Naive thymus-derived CD4-positive, alpha-beta T cell (primary cell): ENCODE measurements at regions not wholly inside any gene's neighbourhood (a gene's known extent, or its start where the extent isn't known, plus 50 kb on each side); places are given as distances from the start of the nearest gene placed in this dataset.

Source experiments
- ATAC-seq: fragments of 150-1000 bp; cut with Tn5 transposase; 2 replicates; pipeline ENCODE4 v1.10.0; 2021; ENCODE audit warnings: mild to moderate bottlenecking, moderate library complexity
- CTCF ChIA-PET: fragments of 350-600 bp; sonication (Branson Sonifier 250); formaldehyde crosslinking; loops from one replicate; lab custom pipeline; 2021; ENCODE audit warnings: antibody characterized with exemption; lab: Charles Lee
- POLR2A ChIA-PET: fragments of 350-600 bp; sonication (Branson Sonifier 250); formaldehyde crosslinking; loops from one replicate; lab custom pipeline; 2021; ENCODE audit warnings: antibody characterized with exemption, inconsistent platforms; lab: Charles Lee
- DNase-seq, 9 donors: peaks; one replicate each; pipeline versions ENCODE4 v3.0.0 to v3.0.0-alpha.2; 2020 to 2022; ENCODE audit warnings: mixed read lengths in 1 of 9
- H3K27ac ChIP-seq: one replicate; pipeline ENCODE4 v1.7.0; 2013; ENCODE audit warnings: mild to moderate bottlenecking, low read depth, low read length, moderate library complexity
- H3K27me3 ChIP-seq, 2 donors: one replicate each; pipeline ENCODE4 v1.7.0; 2013; ENCODE audit warnings: low read length in 2 of 2, mild to moderate bottlenecking in 2 of 2, moderate library complexity in 2 of 2; ENCODE audit not compliant: control insufficient read depth in 2 of 2, insufficient read depth in 2 of 2
- H3K36me3 ChIP-seq, 3 experiments: 1 replicate in 2 of 3; 2 replicates in 1 of 3; pipeline ENCODE4 v1.7.0; 2013; ENCODE audit warnings: low read length in 3 of 3, mild to moderate bottlenecking in 3 of 3, moderate library complexity in 1 of 3; ENCODE audit not compliant: insufficient read depth in 3 of 3, control insufficient read depth in 2 of 3
- H3K4me1 ChIP-seq, 2 donors: one replicate each; pipeline ENCODE4 v1.7.0; 2013; ENCODE audit warnings: low read length in 2 of 2, mild to moderate bottlenecking in 2 of 2, moderate library complexity in 1 of 2; ENCODE audit not compliant: control insufficient read depth in 2 of 2, insufficient read depth in 2 of 2
- H3K4me3 ChIP-seq: 2 replicates; pipeline ENCODE4 v1.7.0; 2013; ENCODE audit warnings: mild to moderate bottlenecking, low read length
- H3K9me3 ChIP-seq, 3 experiments: 1 replicate in 2 of 3; 2 replicates in 1 of 3; pipeline ENCODE4 v1.7.0; 2013; ENCODE audit warnings: low read length in 3 of 3; ENCODE audit not compliant: control insufficient read depth in 2 of 3
- H3K27ac Mint-ChIP-seq, 9 donors: one replicate each; pipeline ENCODE4 v1.8.0; 2020 to 2022; ENCODE audit warnings: mixed read lengths in 9 of 9, mild to moderate bottlenecking in 8 of 9, moderate library complexity in 5 of 9, inconsistent platforms in 2 of 9
- H3K27me3 Mint-ChIP-seq, 5 donors: one replicate each; pipeline ENCODE4 v1.8.0; 2021 to 2022; ENCODE audit warnings: mixed read lengths in 5 of 5, mild to moderate bottlenecking in 1 of 5
- H3K36me3 Mint-ChIP-seq, 5 donors: one replicate each; pipeline ENCODE4 v1.8.0; 2020 to 2022; ENCODE audit warnings: mixed read lengths in 5 of 5, mild to moderate bottlenecking in 3 of 5, inconsistent platforms in 1 of 5
- H3K4me1 Mint-ChIP-seq, 7 donors: one replicate each; pipeline ENCODE4 v1.8.0; 2020 to 2022; ENCODE audit warnings: mixed read lengths in 7 of 7, mild to moderate bottlenecking in 3 of 7, inconsistent platforms in 1 of 7
- H3K4me3 Mint-ChIP-seq, 10 donors: one replicate each; pipeline ENCODE4 v1.8.0; 2020 to 2022; ENCODE audit warnings: mild to moderate bottlenecking in 10 of 10, mixed read lengths in 10 of 10, moderate library complexity in 6 of 10, inconsistent platforms in 2 of 10
- H3K9me3 Mint-ChIP-seq, 11 donors: one replicate each; pipeline ENCODE4 v1.8.0; 2020 to 2022; ENCODE audit warnings: mixed read lengths in 11 of 11, mild to moderate bottlenecking in 4 of 11, inconsistent platforms in 1 of 11, moderate library complexity in 1 of 11
- intact Hi-C, 2 donors: fragments of 100-400 bp; cut with micrococcal nuclease; formaldehyde crosslinking; loops; one replicate each; pipeline ENCODE4 v1.15.1; 2023

DNA sequence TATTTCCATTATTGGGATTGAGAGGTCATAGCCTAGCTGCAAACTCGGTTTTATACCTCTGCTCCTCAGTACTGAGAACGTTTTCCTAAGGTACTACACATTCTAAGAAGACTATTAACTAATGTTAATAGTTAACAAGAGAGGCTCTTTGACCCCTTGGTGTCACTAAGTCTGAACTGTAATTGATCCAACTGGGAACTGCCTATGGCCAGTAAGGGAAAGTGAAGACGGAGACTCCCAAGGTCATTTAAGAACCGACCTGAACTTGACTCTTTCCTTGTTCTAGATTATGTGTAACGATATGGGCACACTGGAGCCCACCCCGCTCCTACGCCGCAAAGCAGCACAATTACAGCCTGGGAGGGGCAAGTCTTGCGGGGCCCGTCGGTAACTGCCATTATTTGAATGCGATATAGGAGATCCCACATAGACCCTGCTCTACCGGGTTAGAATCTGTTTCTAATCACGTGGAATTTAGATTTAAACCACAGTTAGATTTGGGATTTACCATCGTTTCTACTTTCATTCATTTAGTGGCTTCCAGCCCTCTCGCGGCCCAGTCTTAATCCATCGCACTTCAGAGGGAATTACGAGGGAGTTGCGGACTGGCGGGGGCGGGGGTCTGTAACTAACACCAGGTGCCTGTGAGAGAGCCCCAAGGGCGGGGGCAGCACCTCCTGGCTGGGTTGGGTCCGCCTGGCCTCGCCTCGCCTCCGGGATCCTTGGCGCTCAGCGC, 84.1 kb upstream of the EPB41L3 start:
- DNase-seq (no peak), ATAC-seq (no peak)
- intact Hi-C loops: loop anchor here in 1 of 2 donors (5.0 kb wide), 1 partner anchor 331 kb away; the partner anchor contains the start of gene ZBTB14
- POLR2A ChIA-PET: no interaction called here
- Histone ChIP-seq H3K36me3 (no peaks in the 10 kb centered on the region), H3K27ac (no peak overlapping the region), H3K27me3 (peaks cover 0 to 3% of the 10 kb centered on the region in 2 donors), H3K4me1 (peaks cover 0 to 5% of the 10 kb centered on the region in 2 donors), H3K9me3 (no peaks in the 10 kb centered on the region), H3K4me3 (no peak overlapping the region)
- H3K27me3 Mint-ChIP-seq: peaks cover 17 to 36% (median 29%) of the 10 kb centered on the region in 5 donors
- H3K27ac Mint-ChIP-seq: no peak overlapping the region
- CTCF ChIA-PET: no interaction called here
- peaks cover 0 to 12% (median 7%) of the 10 kb centered on the region in 7 donors for H3K4me1 Mint-ChIP-seq
- H3K36me3 Mint-ChIP-seq: no peaks in the 10 kb centered on the region
- H3K9me3 Mint-ChIP-seq: no peaks in the 10 kb centered on the region
- peak overlapping the region; percentile 21 to 84 (median 62) for H3K4me3 Mint-ChIP-seq

DNA sequence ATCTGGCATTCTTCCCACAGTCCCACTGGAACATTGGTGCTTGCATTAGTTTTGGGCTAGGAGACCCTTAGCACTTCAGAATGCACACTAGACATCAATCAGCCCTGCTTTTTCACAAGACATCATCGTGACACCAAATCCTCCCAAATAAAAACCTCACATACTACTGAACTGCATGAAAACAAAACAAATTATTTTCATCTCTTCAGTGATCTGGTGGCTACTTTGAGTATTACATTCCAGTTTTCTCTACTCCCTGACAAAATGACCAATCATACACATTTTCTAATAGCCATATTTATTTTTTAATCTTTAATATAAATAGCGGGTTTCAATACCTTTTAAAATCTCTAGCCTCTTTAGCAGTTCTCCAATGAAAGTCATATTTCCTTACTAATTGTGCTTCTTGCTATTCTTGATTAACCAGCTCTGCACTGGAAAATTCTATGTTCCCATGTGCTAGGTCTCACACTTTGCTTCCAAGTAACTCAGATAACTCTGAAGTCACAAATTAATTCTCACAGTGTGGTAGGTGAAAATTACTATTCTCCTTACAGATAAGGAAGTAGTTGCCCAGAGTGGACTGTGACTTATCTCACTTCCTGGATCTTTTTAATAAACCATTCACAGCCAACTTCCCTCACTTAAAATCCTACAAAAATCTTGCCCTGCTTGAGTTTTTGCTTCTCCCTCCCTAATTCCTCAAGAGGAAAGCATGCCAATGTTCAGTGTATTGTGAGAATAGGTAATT, 82.5 kb upstream of the EPB41L3 start:
- no peaks in the 10 kb centered on the region for H3K9me3 ChIP-seq
- H3K9me3 Mint-ChIP-seq: no peaks in the 10 kb centered on the region
- ChIA-PET CTCF (no interaction called here), POLR2A (no interaction called here)
- H3K27me3 Mint-ChIP-seq: peaks cover 5 to 28% (median 24%) of the 10 kb centered on the region in 5 donors
- H3K4me1 ChIP-seq: peaks cover 0 to 5% of the 10 kb centered on the region in 2 donors
- H3K4me1 Mint-ChIP-seq: peaks cover 0 to 10% (median 6%) of the 10 kb centered on the region in 7 donors
- H3K27me3 ChIP-seq: peaks cover 0 to 3% of the 10 kb centered on the region in 2 donors
- no peak for ATAC-seq
- no peaks in the 10 kb centered on the region for H3K36me3 ChIP-seq
- H3K27ac Mint-ChIP-seq: no peak overlapping the region
- no peak overlapping the region for H3K4me3 Mint-ChIP-seq
- H3K4me3 ChIP-seq: no peak overlapping the region
- H3K36me3 Mint-ChIP-seq: no peaks in the 10 kb centered on the region
- DNase-seq: no peak
- H3K27ac ChIP-seq: no peak overlapping the region
- intact Hi-C loops: loop anchor here in 1 of 2 donors (5.0 kb wide), 1 partner anchor 329 kb away; the partner anchor contains the start of gene ZBTB14

DNA sequence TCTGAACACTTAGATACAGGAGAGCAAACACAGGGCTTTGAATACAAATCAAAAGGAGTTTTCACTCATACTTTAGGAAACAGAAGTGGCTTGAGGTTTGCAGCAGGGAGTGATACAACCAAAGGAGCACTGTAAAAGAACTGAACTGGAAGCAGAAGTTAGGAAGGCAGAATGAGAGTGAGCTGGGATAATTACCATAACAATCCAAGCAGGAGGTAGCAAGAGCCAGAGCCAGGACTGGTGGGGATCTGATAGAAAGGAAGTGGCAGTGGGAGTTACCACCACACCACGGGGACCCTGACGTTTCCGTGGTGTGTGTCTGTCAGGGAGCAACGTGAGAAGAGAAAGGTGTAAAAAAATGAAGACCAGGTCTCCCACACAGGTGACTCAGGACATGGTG, 81.3 kb upstream of the EPB41L3 start:
- no peak overlapping the region for H3K27ac Mint-ChIP-seq
- peaks cover 0 to 22% (median 19%) of the 10 kb centered on the region in 5 donors for H3K27me3 Mint-ChIP-seq
- Histone ChIP-seq H3K27ac (no peak overlapping the region), H3K4me3 (no peak overlapping the region), H3K27me3 (peaks cover 0 to 3% of the 10 kb centered on the region in 2 donors), H3K4me1 (peaks cover 0 to 5% of the 10 kb centered on the region in 2 donors), H3K36me3 (no peaks in the 10 kb centered on the region), H3K9me3 (no peaks in the 10 kb centered on the region)
- intact Hi-C loops: loop anchor here in 1 of 2 donors (5.0 kb wide), 1 partner anchor 328 kb away; the partner anchor contains the start of gene ZBTB14
- H3K4me1 Mint-ChIP-seq: peaks cover 0 to 9% (median 4%) of the 10 kb centered on the region in 7 donors
- no peak for ATAC-seq
- H3K4me3 Mint-ChIP-seq: no peak overlapping the region
- ChIA-PET CTCF (interaction anchor here (0.6 kb wide), 1 partner anchor 544 kb away, joined by 7 read pairs; no protein-coding TSS in a partner anchor), POLR2A (no interaction called here)
- H3K36me3 Mint-ChIP-seq: no peaks in the 10 kb centered on the region
- no peaks in the 10 kb centered on the region for H3K9me3 Mint-ChIP-seq
- no peak for DNase-seq

DNA sequence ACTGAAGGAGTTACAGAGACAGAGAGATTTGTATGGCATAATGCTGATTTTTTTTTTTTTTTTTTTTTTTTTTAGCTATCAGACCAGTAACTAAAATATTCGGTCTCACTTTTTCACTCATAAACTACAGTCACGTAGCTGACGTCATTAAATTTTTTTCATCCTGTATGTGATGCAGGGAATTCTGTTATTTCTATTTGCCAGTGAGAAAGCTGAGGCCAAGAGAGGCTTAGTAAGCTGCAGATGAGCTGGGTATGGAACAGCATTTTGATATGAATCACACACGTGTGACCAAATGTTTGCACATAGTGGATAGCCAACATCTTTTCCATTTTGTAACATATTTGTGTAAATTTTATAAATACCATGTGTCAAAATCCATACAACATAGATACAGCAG, 79.1 kb upstream of the EPB41L3 start:
- Mint-ChIP-seq H3K9me3 (no peaks in the 10 kb centered on the region), H3K4me3 (no peak overlapping the region), H3K27ac (no peak overlapping the region), H3K36me3 (no peaks in the 10 kb centered on the region), H3K27me3 (peaks cover 8 to 29% (median 21%) of the 10 kb centered on the region in 5 donors), H3K4me1 (peaks cover 0 to 3% (median 0%) of the 10 kb centered on the region in 7 donors)
- DNase-seq: no peak
- Histone ChIP-seq H3K4me3 (no peak overlapping the region), H3K4me1 (peaks cover 0 to 1% of the 10 kb centered on the region in 2 donors), H3K27me3 (peaks cover 0 to 2% of the 10 kb centered on the region in 2 donors), H3K9me3 (no peaks in the 10 kb centered on the region), H3K27ac (no peak overlapping the region), H3K36me3 (no peaks in the 10 kb centered on the region)
- intact Hi-C loops: no loop called here
- ATAC-seq: no peak
- POLR2A ChIA-PET: no interaction called here
- CTCF ChIA-PET: no interaction called here

DNA sequence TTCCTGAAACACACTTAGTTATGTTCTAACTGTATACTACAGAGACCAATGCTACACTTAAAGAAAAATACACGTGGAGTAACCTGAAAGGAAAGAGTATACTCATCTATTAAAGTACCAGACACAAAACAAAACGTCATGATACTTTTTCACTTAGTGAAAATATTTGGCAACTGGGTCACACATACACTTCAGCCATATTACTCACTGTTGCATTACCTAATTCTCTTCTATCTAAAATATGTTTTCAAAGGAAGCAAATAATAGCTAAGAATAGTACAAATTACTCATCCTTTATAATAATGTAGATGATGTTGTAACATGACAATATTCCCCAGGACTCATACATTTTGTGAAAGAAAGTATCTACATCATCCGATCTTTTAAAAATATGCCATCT, 76.5 kb upstream of the EPB41L3 start:
- DNase-seq (no peak), ATAC-seq (no peak)
- Histone ChIP-seq H3K4me1 (no peaks in the 10 kb centered on the region), H3K27me3 (no peaks in the 10 kb centered on the region), H3K27ac (no peak overlapping the region), H3K36me3 (no peaks in the 10 kb centered on the region), H3K4me3 (no peak overlapping the region), H3K9me3 (no peaks in the 10 kb centered on the region)
- no peaks in the 10 kb centered on the region for H3K4me1 Mint-ChIP-seq
- no peaks in the 10 kb centered on the region for H3K36me3 Mint-ChIP-seq
- ChIA-PET CTCF (no interaction called here), POLR2A (no interaction called here)
- H3K9me3 Mint-ChIP-seq: no peaks in the 10 kb centered on the region
- intact Hi-C loops: no loop called here
- H3K27ac Mint-ChIP-seq: no peak overlapping the region
- H3K4me3 Mint-ChIP-seq: no peak overlapping the region
- peaks cover 9 to 39% (median 23%) of the 10 kb centered on the region in 5 donors for H3K27me3 Mint-ChIP-seq

DNA sequence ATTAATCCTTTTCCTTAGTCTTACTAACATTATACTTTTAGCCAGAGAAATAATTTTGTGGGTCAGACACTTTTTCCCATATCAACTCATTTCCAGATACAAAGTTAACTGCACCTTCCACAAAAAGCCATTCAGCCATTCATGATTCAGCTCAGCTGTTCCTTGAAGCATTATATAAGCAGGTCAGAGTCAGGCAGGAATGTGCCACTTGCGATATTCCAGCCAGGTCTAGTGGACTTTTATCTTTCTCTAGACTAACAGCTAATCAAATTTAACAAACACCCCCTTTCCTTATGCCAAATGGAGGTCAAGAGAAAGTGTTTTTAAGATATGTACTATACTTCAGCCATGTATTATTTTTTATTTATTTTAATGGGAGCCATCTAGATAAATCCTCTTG, 75.6 kb upstream of the EPB41L3 start:
- H3K9me3 ChIP-seq: no peaks in the 10 kb centered on the region
- Mint-ChIP-seq H3K9me3 (no peaks in the 10 kb centered on the region), H3K27me3 (peaks cover 9 to 39% (median 23%) of the 10 kb centered on the region in 5 donors), H3K4me3 (no peak overlapping the region), H3K36me3 (no peaks in the 10 kb centered on the region), H3K27ac (no peak overlapping the region), H3K4me1 (no peaks in the 10 kb centered on the region)
- no peaks in the 10 kb centered on the region for H3K36me3 ChIP-seq
- H3K27me3 ChIP-seq: no peaks in the 10 kb centered on the region
- H3K4me1 ChIP-seq: no peaks in the 10 kb centered on the region
- H3K27ac ChIP-seq: no peak overlapping the region
- no peak overlapping the region for H3K4me3 ChIP-seq
- no peak for ATAC-seq
- POLR2A ChIA-PET: no interaction called here
- intact Hi-C loops: no loop called here
- DNase-seq: no peak
- CTCF ChIA-PET: no interaction called here
